ENCODE measurements at regions not wholly inside any gene's neighbourhood (a gene's known extent, or its start where the extent isn't known, plus 50 kb on each side); places are given as distances from the start of the nearest gene placed in this dataset.

DNA sequence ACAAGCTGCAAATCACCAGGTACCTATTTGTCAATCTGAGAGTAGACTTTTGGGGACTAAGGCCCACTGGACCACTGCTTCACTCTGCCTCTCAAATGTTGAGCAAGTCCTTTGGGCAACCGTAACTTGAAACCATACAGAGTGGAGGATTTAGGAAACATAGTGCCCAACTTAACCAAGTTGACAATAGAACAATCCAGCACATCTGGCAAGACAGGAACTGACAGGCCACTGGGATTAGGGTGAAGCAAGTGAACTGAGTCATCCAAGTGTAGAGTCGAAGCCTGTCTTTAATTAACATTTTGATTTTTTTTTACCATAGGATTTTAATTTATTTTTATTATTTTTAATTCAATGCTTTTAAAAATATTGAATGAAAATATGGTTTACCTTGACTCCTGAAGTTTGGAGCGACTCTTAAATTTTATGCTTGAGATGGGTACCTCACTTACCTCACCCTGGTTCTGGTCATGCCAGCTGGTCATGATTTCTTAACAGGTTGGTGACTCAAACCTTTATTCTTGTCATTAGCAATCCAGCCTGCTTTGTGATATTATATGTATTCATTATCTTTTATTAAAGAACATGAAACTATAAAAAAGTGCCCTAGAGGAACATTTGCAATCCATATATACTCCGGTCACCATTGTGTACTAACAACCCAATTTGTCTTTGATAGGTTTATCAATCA, 312.1 kb upstream of the DEFB112 start:
- no peak for TF ChIP-seq CTCF (IDR thresholded peaks at IDR 0.05; ENCODE audit: insufficient read depth, low read length, poor library complexity, severe bottlenecking)
- Histone ChIP-seq H3K36me3 (ENCODE audit: control insufficient read depth, insufficient read depth, low read length) (no peaks in the 10 kb centered on the region), H3K27me3 (replicated peaks; ENCODE audit: control insufficient read depth, insufficient read depth, low read length) (no peaks in the 10 kb centered on the region), H3K4me3 (replicated peaks; ENCODE audit: low read depth, low read length) (no peak overlapping the region)
- no peak for DNase-seq (ENCODE audit: extremely low read depth, insufficient read length)

DNA sequence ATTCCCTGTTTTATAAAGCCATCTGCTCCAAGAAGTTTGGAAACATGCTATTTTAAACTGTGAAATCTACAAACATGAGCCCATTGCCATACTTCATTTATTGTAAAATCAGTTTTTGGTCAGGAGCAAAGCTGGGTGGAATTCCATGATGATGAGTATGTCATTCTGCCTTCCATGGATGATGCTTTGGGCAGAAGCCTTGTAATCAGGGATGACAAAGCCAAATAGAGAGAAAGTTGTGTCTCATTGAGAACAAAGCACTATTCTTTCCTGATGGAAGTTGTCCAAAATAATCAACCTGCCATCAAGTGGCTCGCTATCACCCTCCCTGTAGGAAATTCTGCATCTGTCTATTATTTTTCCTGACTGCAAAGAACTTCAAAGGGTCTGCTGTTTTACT, 313.0 kb upstream of the DEFB112 start:
- Histone ChIP-seq H3K4me3 (replicated peaks; ENCODE audit: low read depth, low read length) (no peak overlapping the region), H3K36me3 (ENCODE audit: control insufficient read depth, insufficient read depth, low read length) (no peaks in the 10 kb centered on the region), H3K27me3 (replicated peaks; ENCODE audit: control insufficient read depth, insufficient read depth, low read length) (no peaks in the 10 kb centered on the region)
- no peak for DNase-seq (ENCODE audit: extremely low read depth, insufficient read length)
- TF ChIP-seq CTCF (IDR thresholded peaks at IDR 0.05; ENCODE audit: insufficient read depth, low read length, poor library complexity, severe bottlenecking) = no peak

GRCh38 chr6:50369996-50370395, 320.3 kb upstream of the DEFB112 start:
- Histone ChIP-seq H3K36me3 (ENCODE audit: control insufficient read depth, insufficient read depth, low read length) (no peaks in the 10 kb centered on the region), H3K4me3 (replicated peaks; ENCODE audit: low read depth, low read length) (no peak overlapping the region), H3K27me3 (replicated peaks; ENCODE audit: control insufficient read depth, insufficient read depth, low read length) (no peaks in the 10 kb centered on the region)
- no peak for DNase-seq (ENCODE audit: extremely low read depth, insufficient read length)
- no peak for TF ChIP-seq CTCF (IDR thresholded peaks at IDR 0.05; ENCODE audit: insufficient read depth, low read length, poor library complexity, severe bottlenecking)

DNA sequence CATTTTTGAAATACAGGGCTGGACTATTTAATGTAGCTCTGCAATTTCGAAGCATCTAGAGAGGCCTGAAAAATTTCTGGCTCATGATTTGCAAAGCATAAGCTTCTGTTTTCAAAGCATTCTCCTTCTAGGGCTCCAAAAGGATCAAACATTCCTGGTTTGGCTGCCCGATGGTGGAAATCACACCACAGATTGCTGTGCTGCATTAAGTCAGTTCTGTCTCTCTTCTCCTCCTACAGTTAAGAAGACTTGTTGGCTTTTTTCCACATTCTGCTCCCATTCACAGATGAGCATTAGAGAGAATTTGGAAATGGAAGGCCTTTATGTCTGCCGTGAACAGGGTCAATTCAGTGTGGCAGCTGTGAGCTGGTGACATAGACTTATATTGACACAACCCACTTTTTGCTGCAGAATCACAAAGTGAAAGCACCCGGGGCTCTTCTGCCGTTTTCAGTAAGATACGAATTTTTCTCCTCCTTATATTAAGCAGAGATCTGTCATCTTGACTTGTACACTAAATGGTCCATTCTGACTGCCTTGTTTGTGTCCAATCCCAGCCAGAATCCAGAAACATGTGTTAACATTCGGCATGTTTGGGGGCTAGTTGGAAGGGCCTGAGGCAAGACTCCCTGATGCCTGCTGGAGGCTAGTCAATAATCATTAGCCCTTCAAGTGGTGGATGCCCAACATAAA, 330.8 kb upstream of the DEFB112 start:
- TF ChIP-seq CTCF (IDR thresholded peaks at IDR 0.05; ENCODE audit: insufficient read depth, low read length, poor library complexity, severe bottlenecking) = no peak
- DNase-seq (ENCODE audit: extremely low read depth, insufficient read length) = no peak
- Histone ChIP-seq H3K27me3 (replicated peaks; ENCODE audit: control insufficient read depth, insufficient read depth, low read length) (no peaks in the 10 kb centered on the region), H3K4me3 (replicated peaks; ENCODE audit: low read depth, low read length) (no peak overlapping the region), H3K36me3 (ENCODE audit: control insufficient read depth, insufficient read depth, low read length) (no peaks in the 10 kb centered on the region)

DNA sequence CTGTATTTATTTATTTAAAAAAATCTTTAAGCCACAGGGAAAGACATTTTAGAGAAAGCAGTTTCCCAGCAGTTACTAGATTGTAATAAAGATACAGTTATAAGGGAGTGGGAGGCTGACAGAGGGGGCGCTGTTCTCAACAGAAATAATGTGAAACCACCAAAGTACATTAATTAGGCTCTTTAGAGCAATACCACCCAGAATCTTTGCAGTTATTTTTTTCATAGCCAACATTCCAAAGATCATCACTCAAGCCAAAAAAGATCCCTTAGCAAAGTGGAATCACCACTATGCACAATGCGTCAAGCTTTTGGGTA, 331.3 kb upstream of the DEFB112 start:
- Histone ChIP-seq H3K4me3 (replicated peaks; ENCODE audit: low read depth, low read length) (no peak overlapping the region), H3K27me3 (replicated peaks; ENCODE audit: control insufficient read depth, insufficient read depth, low read length) (no peaks in the 10 kb centered on the region), H3K36me3 (ENCODE audit: control insufficient read depth, insufficient read depth, low read length) (no peaks in the 10 kb centered on the region)
- peak; percentile 16 for TF ChIP-seq CTCF (IDR thresholded peaks at IDR 0.05; ENCODE audit: insufficient read depth, low read length, poor library complexity, severe bottlenecking)
- no peak for DNase-seq (ENCODE audit: extremely low read depth, insufficient read length)

All from GM06990 (cell line).